ENCODE measurements at regions not wholly inside any gene's neighbourhood (a gene's known extent, or its start where the extent isn't known, plus 50 kb on each side); places are given as distances from the start of the nearest gene placed in this dataset.

DNA sequence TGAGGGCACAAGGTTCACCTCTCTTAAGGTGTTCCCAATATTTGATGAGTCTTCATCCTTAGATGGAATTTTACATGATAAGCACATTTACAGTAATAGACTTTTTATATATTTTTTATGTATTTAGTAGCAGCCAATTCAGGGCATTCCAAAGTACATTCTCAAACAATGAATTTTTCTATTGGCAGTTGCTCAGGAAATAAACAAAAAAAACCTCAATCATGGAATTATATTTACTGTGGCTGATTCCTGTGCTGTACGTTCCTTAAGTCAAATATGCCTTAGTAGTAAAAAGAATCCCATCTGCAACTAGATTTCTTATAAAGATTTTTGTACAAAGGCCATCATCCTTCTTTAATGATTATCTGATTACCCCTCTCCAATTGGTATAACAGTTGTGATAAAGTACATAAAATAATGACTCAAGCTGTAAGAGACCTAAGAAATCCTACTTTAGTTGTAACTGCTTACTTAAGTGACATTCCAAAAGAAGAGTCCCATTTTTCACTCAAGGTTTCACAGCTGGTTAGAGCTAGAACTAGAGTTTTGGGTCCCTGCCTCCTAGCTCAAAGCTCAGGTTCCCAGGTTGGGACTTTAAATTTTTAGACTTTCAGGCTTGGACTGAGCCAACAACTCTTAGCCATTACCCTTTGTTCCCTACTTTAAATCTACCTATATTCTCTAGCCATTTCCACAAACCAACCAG is 152.7 kb downstream of the FHIP1A start:
- H3K27me3 ChIP-seq (ENCODE audit: control insufficient read depth in 1 of 2, insufficient read depth in 2 of 2, low read length in 2 of 2): no peaks in the 10 kb centered on the region
- H4K20me1 ChIP-seq (ENCODE audit: insufficient read depth, low read length): no peaks in the 10 kb centered on the region
- no peaks in the 10 kb centered on the region for H3K79me2 ChIP-seq (ENCODE audit: insufficient read depth, low read length)
- TF ChIP-seq CENPT (CRISPR knock-in tag; IDR thresholded peaks at IDR 0.05; ENCODE audit: low read depth): no peak
- 0 out of 4 replicates have a peak, but pooled peaks of 1 of the 2 experiments have one; percentile 14 for TF ChIP-seq MAFK (conservative IDR thresholded peaks at IDR 0.05 in 1 of 2, IDR thresholded peaks at IDR 0.05 in 1 of 2; ENCODE audit: low read length in 2 of 2)
- no peak for TF ChIP-seq ZFX (CRISPR knock-in tag; IDR thresholded peaks at IDR 0.05; ENCODE audit: low read depth)
- no peak for TF ChIP-seq ARNT2 (CRISPR knock-in tag; IDR thresholded peaks at IDR 0.05; ENCODE audit: low read depth)
- TF ChIP-seq, protein P1, sequence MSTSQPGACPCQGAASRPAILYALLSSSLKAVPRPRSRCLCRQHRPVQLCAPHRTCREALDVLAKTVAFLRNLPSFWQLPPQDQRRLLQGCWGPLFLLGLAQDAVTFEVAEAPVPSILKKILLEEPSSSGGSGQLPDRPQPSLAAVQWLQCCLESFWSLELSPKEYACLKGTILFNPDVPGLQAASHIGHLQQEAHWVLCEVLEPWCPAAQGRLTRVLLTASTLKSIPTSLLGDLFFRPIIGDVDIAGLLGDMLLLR (CRISPR knock-in tag; IDR thresholded peaks at IDR 0.05): no peak
- H3K36me3 ChIP-seq (replicated peaks in 1 of 2; ENCODE audit: control insufficient read depth in 1 of 2, insufficient read depth in 2 of 2, low read length in 2 of 2): no peaks in the 10 kb centered on the region; a peak in 1 of 5 replicates
- POLR2A ChIA-PET: no interaction called here
- WGBS (ENCODE audit: low lambda C conversion rate): 68% methylated on average over 1 of the region's 1 CpG
- no peak overlapping the region for H3K4me3 ChIP-seq (replicated peaks in 1 of 3; ENCODE audit: insufficient read depth in 1 of 3, low read depth in 2 of 3, low read length in 3 of 3)
- CTCF ChIA-PET (ENCODE audit: low intra/inter-chr PET ratio, low total read pairs): no interaction called here
- no peak overlapping the region for H2AFZ ChIP-seq (ENCODE audit: low read length)
- intact Hi-C loops (cut with micrococcal nuclease; ENCODE audit: unreplicated experiment): no loop called here
- H3K9me3 ChIP-seq (ENCODE audit: low read length): no peaks in the 10 kb centered on the region
- no peak for ATAC-seq
- no TSS peak for BruUV-seq (replicated peaks)
- in situ Hi-C loops (cut with HindIII; ENCODE audit: extremely low pct_ligation_motif_present, low pct_unique_long_range_greater_than_20kb): no loop called here
- no peak overlapping the region for H3K27ac ChIP-seq (ENCODE audit: extremely low read length, insufficient read depth, low read length)
- H3K9ac ChIP-seq (ENCODE audit: insufficient read depth, low read depth, low read length): no peak overlapping the region
- no peak overlapping the region for H3K4me2 ChIP-seq (ENCODE audit: low read depth, low read length)
- no peak for FAIRE-seq
- DNase-seq (ENCODE audit: low spot score): no peak
- no peaks in the 10 kb centered on the region for H3K4me1 ChIP-seq (ENCODE audit: insufficient read depth, low read length)

DNA sequence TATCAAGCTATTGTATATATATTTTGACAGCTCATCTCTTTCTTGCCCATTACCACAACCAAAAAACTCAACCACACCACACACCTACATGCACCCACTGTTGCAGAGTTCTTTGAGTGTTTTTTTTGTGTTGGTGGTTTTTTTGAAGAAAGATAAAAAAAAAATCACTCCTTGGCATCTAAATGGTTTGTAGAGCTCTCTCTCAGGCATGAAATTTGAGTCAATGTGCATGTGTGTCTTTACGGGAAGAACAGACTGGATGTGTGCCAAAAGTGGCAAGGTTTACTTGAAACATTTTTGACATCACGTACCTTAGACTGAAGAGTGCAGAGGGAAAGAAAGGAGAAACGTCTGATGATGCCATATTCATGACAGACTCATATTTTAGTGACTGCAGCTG is 154.2 kb downstream of the FHIP1A start:
- CTCF ChIA-PET (ENCODE audit: low intra/inter-chr PET ratio, low total read pairs): no interaction called here
- FAIRE-seq (no peak), ATAC-seq (no peak), DNase-seq (ENCODE audit: low spot score) (no peak)
- no TSS peak for BruUV-seq (replicated peaks)
- H3K36me3 ChIP-seq (replicated peaks in 1 of 2; ENCODE audit: control insufficient read depth in 1 of 2, insufficient read depth in 2 of 2, low read length in 2 of 2): no peaks in the 10 kb centered on the region; a peak in 1 of 5 replicates
- no peaks in the 10 kb centered on the region for H4K20me1 ChIP-seq (ENCODE audit: insufficient read depth, low read length)
- H3K27ac ChIP-seq (ENCODE audit: extremely low read length, insufficient read depth, low read length): no peak overlapping the region
- H3K4me2 ChIP-seq (ENCODE audit: low read depth, low read length): no peak overlapping the region
- in situ Hi-C loops (cut with HindIII; ENCODE audit: extremely low pct_ligation_motif_present, low pct_unique_long_range_greater_than_20kb) (no loop called here), intact Hi-C loops (cut with micrococcal nuclease; ENCODE audit: unreplicated experiment) (no loop called here)
- no peaks in the 10 kb centered on the region for H3K9me3 ChIP-seq (ENCODE audit: low read length)
- no peaks in the 10 kb centered on the region for H3K4me1 ChIP-seq (ENCODE audit: insufficient read depth, low read length)
- H2AFZ ChIP-seq (ENCODE audit: low read length): no peak overlapping the region
- no peaks in the 10 kb centered on the region for H3K79me2 ChIP-seq (ENCODE audit: insufficient read depth, low read length)
- WGBS (ENCODE audit: low lambda C conversion rate): 62% methylated on average over 3 of the region's 3 CpGs
- H3K9ac ChIP-seq (ENCODE audit: insufficient read depth, low read depth, low read length): no peak overlapping the region
- H3K4me3 ChIP-seq (replicated peaks in 1 of 3; ENCODE audit: insufficient read depth in 1 of 3, low read depth in 2 of 3, low read length in 3 of 3): no peak overlapping the region
- H3K27me3 ChIP-seq (ENCODE audit: control insufficient read depth in 1 of 2, insufficient read depth in 2 of 2, low read length in 2 of 2): no peaks in the 10 kb centered on the region
- POLR2A ChIA-PET: no interaction called here
- TF ChIP-seq, protein P2, sequence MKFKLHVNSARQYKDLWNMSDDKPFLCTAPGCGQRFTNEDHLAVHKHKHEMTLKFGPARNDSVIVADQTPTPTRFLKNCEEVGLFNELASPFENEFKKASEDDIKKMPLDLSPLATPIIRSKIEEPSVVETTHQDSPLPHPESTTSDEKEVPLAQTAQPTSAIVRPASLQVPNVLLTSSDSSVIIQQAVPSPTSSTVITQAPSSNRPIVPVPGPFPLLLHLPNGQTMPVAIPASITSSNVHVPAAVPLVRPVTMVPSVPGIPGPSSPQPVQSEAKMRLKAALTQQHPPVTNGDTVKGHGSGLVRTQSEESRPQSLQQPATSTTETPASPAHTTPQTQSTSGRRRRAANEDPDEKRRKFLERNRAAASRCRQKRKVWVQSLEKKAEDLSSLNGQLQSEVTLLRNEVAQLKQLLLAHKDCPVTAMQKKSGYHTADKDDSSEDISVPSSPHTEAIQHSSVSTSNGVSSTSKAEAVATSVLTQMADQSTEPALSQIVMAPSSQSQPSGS (CRISPR knock-in tag; IDR thresholded peaks at IDR 0.05): no peak
- TF ChIP-seq KLF9 (CRISPR knock-in tag; IDR thresholded peaks at IDR 0.05; ENCODE audit: low read depth) (no peak), ZNF225 (CRISPR knock-in tag; IDR thresholded peaks at IDR 0.05) (no peak), NRL (CRISPR knock-in tag; IDR thresholded peaks at IDR 0.05; ENCODE audit: borderline replicate concordance) (no peak), ETV6 (CRISPR knock-in tag; conservative IDR thresholded peaks at IDR 0.05) (no peak), SIX1 (CRISPR knock-in tag; IDR thresholded peaks at IDR 0.05; ENCODE audit: borderline replicate concordance) (no peak), CAMTA2 (CRISPR knock-in tag; IDR thresholded peaks at IDR 0.05; ENCODE audit: borderline replicate concordance) (no peak)
